ENCODE measurements at regions not wholly inside any gene's neighbourhood (a gene's known extent, or its start where the extent isn't known, plus 50 kb on each side); places are given as distances from the start of the nearest gene placed in this dataset.

- DNase-seq (ENCODE audit: low read depth) = peak; percentile 75
- no peak for TF ChIP-seq CTCF (IDR thresholded peaks at IDR 0.05; ENCODE audit: insufficient read depth, low read depth, low read length, missing control alignments)
- no peak overlapping the region for H3K4me3 ChIP-seq (ENCODE audit: low read depth, low read length)
These were observed 346.3 kb downstream of the ENC1 start for GRCh38 chr5:74294231-74294705.

GRCh38 chr5:74293182-74293581 is 347.3 kb downstream of the ENC1 start:
- no peak overlapping the region for H3K4me3 ChIP-seq (ENCODE audit: low read depth, low read length)
- no peak for TF ChIP-seq CTCF (IDR thresholded peaks at IDR 0.05; ENCODE audit: insufficient read depth, low read depth, low read length, missing control alignments)
- DNase-seq (ENCODE audit: low read depth) = no peak

GRCh38 chr5:74290634-74291241 is 349.8 kb downstream of the ENC1 start:
- no peak overlapping the region for H3K4me3 ChIP-seq (ENCODE audit: low read depth, low read length)
- no peak for DNase-seq (ENCODE audit: low read depth)
- no peak for TF ChIP-seq CTCF (IDR thresholded peaks at IDR 0.05; ENCODE audit: insufficient read depth, low read depth, low read length, missing control alignments)

- no peak for DNase-seq (ENCODE audit: low read depth)
- no peak overlapping the region for H3K4me3 ChIP-seq (ENCODE audit: low read depth, low read length)
- no peak for TF ChIP-seq CTCF (IDR thresholded peaks at IDR 0.05; ENCODE audit: insufficient read depth, low read depth, low read length, missing control alignments)
These were observed 350.8 kb downstream of the ENC1 start for GRCh38 chr5:74289691-74290090.

- no peak for TF ChIP-seq CTCF (IDR thresholded peaks at IDR 0.05; ENCODE audit: insufficient read depth, low read depth, low read length, missing control alignments)
- no peak for DNase-seq (ENCODE audit: low read depth)
- H3K4me3 ChIP-seq (ENCODE audit: low read depth, low read length) = no peak overlapping the region
These were observed 351.3 kb downstream of the ENC1 start for GRCh38 chr5:74289238-74289637.

GRCh38 chr5:74288448-74289108 is 351.9 kb downstream of the ENC1 start:
- DNase-seq (ENCODE audit: low read depth) = no peak
- no peak for TF ChIP-seq CTCF (IDR thresholded peaks at IDR 0.05; ENCODE audit: insufficient read depth, low read depth, low read length, missing control alignments)
- no peak overlapping the region for H3K4me3 ChIP-seq (ENCODE audit: low read depth, low read length)
